ENCODE measurements at regions not wholly inside any gene's neighbourhood (a gene's known extent, or its start where the extent isn't known, plus 50 kb on each side); places are given as distances from the start of the nearest gene placed in this dataset.

- no peaks in the 10 kb centered on the region for H3K4me1 ChIP-seq
- H3K4me3 ChIP-seq, result no peak overlapping the region
- 89 to 91% methylated on average over 12 of the region's 12 CpGs for WGBS, 2 donors
- H3K27me3 ChIP-seq, result no peaks in the 10 kb centered on the region
- TF ChIP-seq, protein P1, sequence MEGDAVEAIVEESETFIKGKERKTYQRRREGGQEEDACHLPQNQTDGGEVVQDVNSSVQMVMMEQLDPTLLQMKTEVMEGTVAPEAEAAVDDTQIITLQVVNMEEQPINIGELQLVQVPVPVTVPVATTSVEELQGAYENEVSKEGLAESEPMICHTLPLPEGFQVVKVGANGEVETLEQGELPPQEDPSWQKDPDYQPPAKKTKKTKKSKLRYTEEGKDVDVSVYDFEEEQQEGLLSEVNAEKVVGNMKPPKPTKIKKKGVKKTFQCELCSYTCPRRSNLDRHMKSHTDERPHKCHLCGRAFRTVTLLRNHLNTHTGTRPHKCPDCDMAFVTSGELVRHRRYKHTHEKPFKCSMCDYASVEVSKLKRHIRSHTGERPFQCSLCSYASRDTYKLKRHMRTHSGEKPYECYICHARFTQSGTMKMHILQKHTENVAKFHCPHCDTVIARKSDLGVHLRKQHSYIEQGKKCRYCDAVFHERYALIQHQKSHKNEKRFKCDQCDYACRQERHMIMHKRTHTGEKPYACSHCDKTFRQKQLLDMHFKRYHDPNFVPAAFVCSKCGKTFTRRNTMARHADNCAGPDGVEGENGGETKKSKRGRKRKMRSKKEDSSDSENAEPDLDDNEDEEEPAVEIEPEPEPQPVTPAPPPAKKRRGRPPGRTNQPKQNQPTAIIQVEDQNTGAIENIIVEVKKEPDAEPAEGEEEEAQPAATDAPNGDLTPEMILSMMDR (IDR thresholded peaks at IDR 0.05), result no peak
- DNase-seq (no peak), ATAC-seq (no peak)
- intact Hi-C loops (cut with DNase I), result no loop called here
- H3K27ac ChIP-seq, result no peak overlapping the region
- H3K36me3 ChIP-seq, result no peaks in the 10 kb centered on the region
- H3K9me3 ChIP-seq, result no peaks in the 10 kb centered on the region
These were observed 208.3 kb downstream of the FOXO1 start for GRCh38 chr13:40457929-40458719.

GRCh38 chr13:40458720-40458990, 207.8 kb downstream of the FOXO1 start:
- no peaks in the 10 kb centered on the region for H3K9me3 ChIP-seq
- H3K36me3 ChIP-seq, result no peaks in the 10 kb centered on the region
- WGBS, 2 donors, result 91 to 93% methylated on average over 7 of the region's 7 CpGs
- DNase-seq (no peak), ATAC-seq (no peak)
- H3K27me3 ChIP-seq, result no peaks in the 10 kb centered on the region
- intact Hi-C loops (cut with DNase I), result no loop called here
- no peak overlapping the region for H3K4me3 ChIP-seq
- no peak overlapping the region for H3K27ac ChIP-seq
- H3K4me1 ChIP-seq, result peaks cover 0 to under 1% (median 0%) of the 10 kb centered on the region in 9 donors
- TF ChIP-seq, protein P1 (IDR thresholded peaks at IDR 0.05), result no peak

GRCh38 chr13:40460116-40460515, 206.3 kb downstream of the FOXO1 start:
- H3K27me3 ChIP-seq, result no peaks in the 10 kb centered on the region
- H3K27ac ChIP-seq, result no peak overlapping the region
- TF ChIP-seq, protein P1 (IDR thresholded peaks at IDR 0.05), result no peak
- DNase-seq (no peak), ATAC-seq (no peak)
- intact Hi-C loops (cut with DNase I), result no loop called here
- H3K4me1 ChIP-seq, result peaks cover 0 to 3% (median 0%) of the 10 kb centered on the region in 9 donors
- H3K9me3 ChIP-seq, result no peaks in the 10 kb centered on the region
- WGBS, 2 donors, result 84 to 90% methylated on average over 3 of the region's 3 CpGs
- no peaks in the 10 kb centered on the region for H3K36me3 ChIP-seq
- H3K4me3 ChIP-seq, result no peak overlapping the region

- ATAC-seq (no peak), DNase-seq (no peak)
- no peak overlapping the region for H3K4me3 ChIP-seq
- no peak overlapping the region for H3K27ac ChIP-seq
- no peaks in the 10 kb centered on the region for H3K9me3 ChIP-seq
- intact Hi-C loops (cut with DNase I), result no loop called here
- peaks cover 0 to 4% (median 0%) of the 10 kb centered on the region in 9 donors for H3K4me1 ChIP-seq
- no peaks in the 10 kb centered on the region for H3K27me3 ChIP-seq
- H3K36me3 ChIP-seq, result no peaks in the 10 kb centered on the region
- WGBS, 2 donors, result 87 to 92% methylated on average over 12 of the region's 12 CpGs
- TF ChIP-seq, protein P1 (IDR thresholded peaks at IDR 0.05), result no peak
These were observed 202.0 kb downstream of the FOXO1 start for GRCh38 chr13:40464337-40465014.

All from heart right ventricle (tissue), 16 donors.